ENCODE measurements at regions not wholly inside any gene's neighbourhood (a gene's known extent, or its start where the extent isn't known, plus 50 kb on each side); places are given as distances from the start of the nearest gene placed in this dataset.

- Histone ChIP-seq H3K4me1 (peaks cover 0 to 9% (median 0%) of the 10 kb centered on the region in 10 experiments; a peak in 1 of 20 replicates), H3K27me3 (no peaks in the 10 kb centered on the region), H3K27ac (no peak overlapping the region), H4K20me1 (no peaks in the 10 kb centered on the region), H3K4me2 (no peak overlapping the region), H3K9ac (no peak overlapping the region), H3K4me3 (no peak overlapping the region), H3K36me3 (no peaks in the 10 kb centered on the region), H3K9me3 (replicated peaks in 1 of 11) (peaks cover 11 to 19% (median 13%) of the 10 kb centered on the region in 11 experiments)
- no peak for TF ChIP-seq Cebpa-rat (IDR thresholded peaks at IDR 0.05)
These were observed 450.9 kb upstream of the NR3C2 start for GRCh38 chr4:148893095-148893494.

- Histone ChIP-seq H3K4me2 (no peak overlapping the region), H3K9me3 (replicated peaks in 1 of 11) (no peaks in the 10 kb centered on the region), H3K4me3 (no peak overlapping the region), H3K27me3 (no peaks in the 10 kb centered on the region), H4K20me1 (no peaks in the 10 kb centered on the region), H3K9ac (no peak overlapping the region), H3K27ac (no peak overlapping the region), H3K4me1 (no peaks in the 10 kb centered on the region), H3K36me3 (no peaks in the 10 kb centered on the region)
- TF ChIP-seq Cebpa-rat (IDR thresholded peaks at IDR 0.05), result no peak
These were observed 441.7 kb upstream of the NR3C2 start for GRCh38 chr4:148883891-148884290.

DNA sequence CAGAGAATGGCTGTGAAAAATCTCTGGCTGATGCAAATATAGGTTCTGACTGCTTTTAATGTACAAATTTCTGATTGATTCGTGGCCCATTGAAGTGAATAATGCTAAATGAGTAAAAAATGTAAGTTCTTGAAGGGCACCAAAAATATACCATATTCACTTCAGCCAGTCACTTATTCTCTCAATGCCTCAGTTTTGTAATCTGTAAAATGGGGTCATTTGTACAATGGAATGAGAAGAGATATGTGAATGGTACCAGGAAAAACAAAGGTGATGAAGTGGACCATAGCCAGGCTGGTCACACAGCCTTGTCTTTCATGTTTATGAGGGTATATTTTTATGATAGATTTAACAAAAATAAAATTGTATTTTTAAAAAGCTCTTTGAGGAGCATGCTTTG, 441.2 kb upstream of the NR3C2 start:
- no peak for TF ChIP-seq Cebpa-rat (IDR thresholded peaks at IDR 0.05)

DNA sequence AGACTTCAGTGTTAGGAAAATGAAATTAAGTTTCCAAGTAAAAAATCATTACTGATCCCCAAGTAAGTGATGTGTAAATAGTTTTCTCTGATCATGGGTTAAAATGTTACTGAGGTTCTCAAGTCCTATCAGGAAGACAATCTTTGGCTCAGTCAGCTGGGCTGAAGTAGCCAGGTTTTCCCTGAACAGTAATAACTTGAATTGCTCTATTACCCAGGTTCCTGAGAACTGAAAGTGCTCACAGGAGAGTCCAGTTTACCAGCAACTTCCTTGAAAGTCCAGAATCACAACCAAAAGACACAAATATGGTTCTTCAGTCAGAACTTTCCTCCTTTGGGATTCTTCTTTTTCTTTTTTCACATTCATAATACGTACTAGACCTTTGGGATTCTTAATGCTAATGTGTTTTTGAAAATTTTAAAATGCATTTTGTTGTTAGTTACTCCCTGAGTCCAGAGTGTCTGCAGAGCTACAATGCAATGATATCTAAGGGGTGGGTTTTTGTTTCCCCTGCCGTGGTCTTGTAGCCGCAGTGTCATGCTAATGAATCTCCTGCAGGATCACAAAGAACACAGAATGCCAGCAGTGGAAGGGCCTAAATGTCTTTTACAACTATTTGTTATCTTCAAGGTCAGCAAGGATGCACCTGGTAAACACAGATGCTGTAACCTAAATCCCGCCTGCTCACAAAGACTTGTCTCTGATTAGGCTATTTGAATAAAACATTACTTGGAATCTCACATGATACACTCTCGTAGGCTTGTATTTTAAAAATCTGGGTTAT, 439.8 kb upstream of the NR3C2 start:
- Histone ChIP-seq H3K9ac (no peak overlapping the region), H3K36me3 (no peaks in the 10 kb centered on the region), H3K4me1 (no peaks in the 10 kb centered on the region), H3K4me2 (no peak overlapping the region), H3K4me3 (no peak overlapping the region), H3K27ac (no peak overlapping the region), H3K27me3 (no peaks in the 10 kb centered on the region), H3K9me3 (replicated peaks in 1 of 11) (no peaks in the 10 kb centered on the region), H4K20me1 (no peaks in the 10 kb centered on the region)
- no peak for TF ChIP-seq Cebpa-rat (IDR thresholded peaks at IDR 0.05)

More for the DNA sequence above, 441.2 kb upstream of the NR3C2 start:
- no peaks in the 10 kb centered on the region for H3K4me1 ChIP-seq
- H3K27me3 ChIP-seq, result no peaks in the 10 kb centered on the region
- H3K9ac ChIP-seq, result no peak overlapping the region
- H3K9me3 ChIP-seq (replicated peaks in 1 of 11), result no peaks in the 10 kb centered on the region
- H3K4me2 ChIP-seq, result no peak overlapping the region
- H3K36me3 ChIP-seq, result no peaks in the 10 kb centered on the region
- H3K27ac ChIP-seq, result no peak overlapping the region
- H4K20me1 ChIP-seq, result no peaks in the 10 kb centered on the region
- no peak overlapping the region for H3K4me3 ChIP-seq

DNA sequence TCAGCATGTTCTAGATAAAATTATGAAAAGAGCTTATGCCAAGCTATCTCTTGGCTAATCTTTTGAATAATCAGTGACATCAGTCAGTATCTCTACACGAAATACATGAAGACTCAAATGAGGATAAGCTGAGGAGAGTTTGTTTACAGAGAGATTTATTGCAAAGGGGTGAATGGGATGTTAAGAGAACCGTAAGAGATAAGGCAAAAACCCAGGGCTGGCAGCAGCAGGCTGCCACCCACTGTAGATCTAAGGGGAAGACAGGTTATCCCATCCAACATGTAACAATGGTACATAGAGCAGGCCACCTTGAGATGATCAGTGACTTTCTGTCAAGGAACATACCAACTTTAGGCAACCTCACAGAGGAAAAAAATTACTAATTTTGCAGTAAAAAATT, 432.1 kb upstream of the NR3C2 start:
- Histone ChIP-seq H3K4me3 (no peak overlapping the region), H3K9me3 (replicated peaks in 1 of 11) (no peaks in the 10 kb centered on the region), H3K4me2 (no peak overlapping the region), H3K4me1 (no peaks in the 10 kb centered on the region), H3K9ac (no peak overlapping the region), H3K27me3 (no peaks in the 10 kb centered on the region), H3K27ac (no peak overlapping the region), H3K36me3 (no peaks in the 10 kb centered on the region), H4K20me1 (no peaks in the 10 kb centered on the region)
- no peak for TF ChIP-seq Cebpa-rat (IDR thresholded peaks at IDR 0.05)

- no peak overlapping the region for H3K27ac ChIP-seq
- no peaks in the 10 kb centered on the region for H3K4me1 ChIP-seq
- H4K20me1 ChIP-seq, result no peaks in the 10 kb centered on the region
- H3K9me3 ChIP-seq (replicated peaks in 1 of 11), result no peaks in the 10 kb centered on the region; a peak in 1 of 22 replicates
- H3K27me3 ChIP-seq, result no peaks in the 10 kb centered on the region
- H3K36me3 ChIP-seq, result no peaks in the 10 kb centered on the region
- H3K4me2 ChIP-seq, result no peak overlapping the region
- no peak overlapping the region for H3K4me3 ChIP-seq
- no peak overlapping the region for H3K9ac ChIP-seq
- no peak for TF ChIP-seq Cebpa-rat (IDR thresholded peaks at IDR 0.05)
These were observed 426.0 kb upstream of the NR3C2 start for GRCh38 chr4:148868191-148868590.

DNA sequence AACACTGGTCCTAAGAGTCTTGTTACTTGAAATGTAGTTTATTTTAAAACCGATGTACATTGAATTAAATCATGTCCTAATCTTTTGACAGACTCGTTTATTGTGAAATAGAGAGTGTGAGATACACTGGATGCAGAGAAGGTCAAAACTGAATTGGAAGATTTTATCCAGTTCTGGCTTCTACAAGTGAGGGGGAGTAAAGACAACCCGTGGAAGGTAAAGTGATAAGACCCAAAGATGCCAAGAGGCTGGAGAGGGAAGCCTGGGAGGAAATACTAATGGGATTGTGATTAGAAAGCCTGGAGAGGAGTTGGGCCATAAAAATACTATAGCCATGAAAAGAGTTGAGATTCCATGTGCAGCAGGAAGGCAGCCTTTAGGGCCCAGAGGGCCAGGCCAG, 424.5 kb upstream of the NR3C2 start:
- Histone ChIP-seq H3K9ac (no peak overlapping the region), H3K27me3 (no peaks in the 10 kb centered on the region), H3K4me1 (no peaks in the 10 kb centered on the region), H3K27ac (no peak overlapping the region), H3K9me3 (replicated peaks in 1 of 11) (no peaks in the 10 kb centered on the region; a peak in 1 of 22 replicates), H3K4me3 (no peak overlapping the region), H3K36me3 (no peaks in the 10 kb centered on the region), H3K4me2 (no peak overlapping the region), H4K20me1 (no peaks in the 10 kb centered on the region)
- no peak for TF ChIP-seq Cebpa-rat (IDR thresholded peaks at IDR 0.05)

GRCh38 chr4:148857973-148858534, 415.8 kb upstream of the NR3C2 start:
- Histone ChIP-seq H4K20me1 (no peaks in the 10 kb centered on the region), H3K9ac (no peak overlapping the region)
- no peak for TF ChIP-seq Cebpa-rat (IDR thresholded peaks at IDR 0.05)

DNA sequence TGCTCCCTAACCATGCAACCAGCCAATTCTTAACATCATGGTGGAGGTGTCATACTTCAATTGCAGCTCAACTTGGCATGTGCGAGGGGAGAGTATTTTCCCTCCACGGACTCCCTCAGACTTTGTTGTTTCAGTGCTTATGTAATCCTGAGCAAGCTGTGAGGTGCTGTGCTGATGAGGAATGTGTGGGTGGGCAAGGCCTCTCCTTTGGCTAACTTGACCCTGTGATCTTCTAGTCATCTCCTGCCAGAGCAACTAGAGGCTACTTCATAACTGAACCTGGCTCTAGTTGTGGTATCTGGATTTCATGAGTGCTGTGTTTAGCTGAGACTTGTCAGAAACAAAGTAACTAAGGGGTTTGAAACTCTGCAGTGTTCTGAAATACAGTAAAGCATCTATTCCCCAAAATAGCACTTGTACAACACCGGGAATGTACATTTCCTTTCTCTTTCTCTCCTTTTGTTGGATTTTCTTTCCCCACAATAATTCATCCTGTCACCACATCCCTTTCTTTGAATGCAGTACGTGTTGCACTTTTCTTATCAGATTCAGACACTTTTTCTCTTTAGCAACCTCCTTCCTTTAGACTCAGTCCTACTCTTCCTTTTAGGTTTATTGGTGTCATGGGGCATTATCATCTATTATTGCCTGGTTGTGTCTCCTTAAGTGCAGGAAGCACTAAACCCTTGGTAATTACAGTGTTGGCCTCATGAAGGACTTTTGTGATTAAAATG, 415.2 kb upstream of the NR3C2 start:
- H3K36me3 ChIP-seq, result no peaks in the 10 kb centered on the region
- H3K9me3 ChIP-seq (replicated peaks in 1 of 11), result peaks cover 4 to 18% (median 9%) of the 10 kb centered on the region in 11 experiments; a peak in 15 of 22 replicates
- TF ChIP-seq Cebpa-rat (IDR thresholded peaks at IDR 0.05), result no peak
- H3K4me1 ChIP-seq, result peaks cover 0 to 3% (median 0%) of the 10 kb centered on the region in 10 experiments; a peak in 5 of 20 replicates
- no peak overlapping the region for H3K9ac ChIP-seq
- H3K27ac ChIP-seq, result no peak overlapping the region
- H3K4me3 ChIP-seq, result no peak overlapping the region
- no peaks in the 10 kb centered on the region for H4K20me1 ChIP-seq
- no peak overlapping the region for H3K4me2 ChIP-seq
- H3K27me3 ChIP-seq, result no peaks in the 10 kb centered on the region

More at GRCh38 chr4:148857973-148858534, 415.8 kb upstream of the NR3C2 start:
- Histone ChIP-seq H3K4me3 (no peak overlapping the region), H3K27me3 (no peaks in the 10 kb centered on the region), H3K4me2 (no peak overlapping the region), H3K27ac (no peak overlapping the region), H3K9me3 (replicated peaks in 1 of 11) (peaks cover 4 to 18% (median 9%) of the 10 kb centered on the region in 11 experiments; a peak in 15 of 22 replicates), H3K36me3 (no peaks in the 10 kb centered on the region), H3K4me1 (no peaks in the 10 kb centered on the region)
